ENCODE measurements at regions not wholly inside any gene's neighbourhood (a gene's known extent, or its start where the extent isn't known, plus 50 kb on each side); places are given as distances from the start of the nearest gene placed in this dataset.

DNA sequence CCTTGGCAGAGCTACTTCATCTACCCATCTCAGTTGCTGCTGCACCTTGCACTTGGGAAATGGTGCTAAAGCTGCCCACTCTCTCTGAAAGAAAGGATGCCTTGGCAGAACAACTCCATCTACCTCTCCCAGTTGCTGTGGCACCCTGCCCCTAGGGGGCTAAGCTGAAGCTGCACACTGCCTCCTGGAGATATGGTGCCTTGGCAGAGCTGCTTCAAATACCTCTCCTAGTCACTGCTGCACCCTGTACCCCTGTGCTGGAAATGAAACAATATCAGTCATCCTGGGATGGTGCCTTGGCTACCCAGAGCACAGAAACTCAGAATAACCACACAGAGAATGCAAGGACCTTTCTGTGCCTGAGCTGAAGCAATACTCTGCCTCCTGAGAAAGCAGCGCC, 615.8 kb downstream of the DIAPH3 start:
- H3K4me1 Mint-ChIP-seq: no peaks in the 10 kb centered on the region
- no peak overlapping the region for H3K4me3 Mint-ChIP-seq
- Histone ChIP-seq H3K27me3 (replicated peaks in 1 of 4; ENCODE audit: control extremely low read depth in 1 of 4, control insufficient read depth in 3 of 4, insufficient read depth in 4 of 4, low read length in 3 of 4) (no peaks in the 10 kb centered on the region), H3K4me1 (ENCODE audit: control insufficient read depth in 2 of 2, insufficient read depth in 2 of 2, low read length in 2 of 2) (no peaks in the 10 kb centered on the region), H4K20me1 (ENCODE audit: control insufficient read depth, insufficient read depth, low read length, poor library complexity, severe bottlenecking) (no peaks in the 10 kb centered on the region), H3K36me3 (replicated peaks in 1 of 2; ENCODE audit: control extremely low read depth in 1 of 2, control insufficient read depth in 1 of 2, extremely low read depth in 1 of 2, insufficient read depth in 2 of 2, low read length in 1 of 2) (no peaks in the 10 kb centered on the region), H2AFZ (ENCODE audit: insufficient read depth, low read depth, low read length, poor library complexity, severe bottlenecking) (no peak overlapping the region), H3K79me2 (ENCODE audit: control insufficient read depth, insufficient read depth, low read length) (no peaks in the 10 kb centered on the region), H3K4me2 (replicated peaks; ENCODE audit: low read depth, low read length, poor library complexity, severe bottlenecking) (no peak overlapping the region), H3K9me3 (ENCODE audit: control extremely low read depth in 1 of 3, control insufficient read depth in 2 of 3, insufficient read depth in 1 of 3, low read length in 2 of 3) (peaks cover 0 to 11% (median 0%) of the 10 kb centered on the region in 3 donors), H3K27ac (ENCODE audit: low read length in 2 of 2) (no peak overlapping the region), H3K4me3 (ENCODE audit: control extremely low read depth in 1 of 5, extremely low read depth in 1 of 5, insufficient read depth in 1 of 5, low read depth in 2 of 5, low read length in 4 of 5) (no peak overlapping the region), H3K9ac (ENCODE audit: low read length) (no peak overlapping the region)
- DNase-seq: no peak
- no peak overlapping the region for H3K27ac Mint-ChIP-seq
- TF ChIP-seq CTCF (IDR thresholded peaks at IDR 0.05) (no peak), EZH2 (IDR thresholded peaks at IDR 0.05; ENCODE audit: borderline replicate concordance, insufficient read depth, low read depth, low read length, poor library complexity, severe bottlenecking) (no peak)
- ChIA-PET POLR2A (no interaction called here), CTCF (no interaction called here)
- intact Hi-C loops (cut with micrococcal nuclease): no loop called here
- 100% methylated on average over 1 of the region's 1 CpG for WGBS (ENCODE audit: insufficient coverage)
- peaks cover 10% of the 10 kb centered on the region for H3K9me3 Mint-ChIP-seq (ENCODE audit: insufficient read depth)
- no peaks in the 10 kb centered on the region for H3K27me3 Mint-ChIP-seq
- no peak for ATAC-seq (ENCODE audit: low read depth)

DNA sequence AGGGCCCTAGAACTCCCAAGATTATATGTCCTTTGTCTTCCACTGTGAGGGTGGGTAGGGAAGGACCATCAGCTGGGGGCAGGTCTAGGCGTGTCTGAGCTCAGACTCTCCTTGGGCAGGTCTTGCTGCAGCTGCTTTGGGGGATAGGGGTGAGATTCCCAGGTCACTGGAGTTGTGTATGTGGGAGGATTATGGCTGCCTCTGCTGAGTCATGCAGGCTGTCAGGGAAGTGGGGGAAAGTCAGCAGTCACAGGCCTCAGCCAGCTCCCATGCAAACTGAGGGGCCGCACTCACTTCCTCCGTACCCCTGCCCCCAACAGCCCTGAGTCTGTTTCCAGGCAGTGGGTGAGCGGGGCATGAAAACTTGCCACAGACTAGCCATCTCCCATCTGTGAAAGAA, 600.8 kb downstream of the DIAPH3 start:
- Histone ChIP-seq H3K4me2 (replicated peaks; ENCODE audit: low read depth, low read length, poor library complexity, severe bottlenecking) (no peak overlapping the region), H2AFZ (ENCODE audit: insufficient read depth, low read depth, low read length, poor library complexity, severe bottlenecking) (no peak overlapping the region), H3K27me3 (replicated peaks in 1 of 4; ENCODE audit: control extremely low read depth in 1 of 4, control insufficient read depth in 3 of 4, insufficient read depth in 4 of 4, low read length in 3 of 4) (no peaks in the 10 kb centered on the region), H3K36me3 (replicated peaks in 1 of 2; ENCODE audit: control extremely low read depth in 1 of 2, control insufficient read depth in 1 of 2, extremely low read depth in 1 of 2, insufficient read depth in 2 of 2, low read length in 1 of 2) (no peaks in the 10 kb centered on the region), H4K20me1 (ENCODE audit: control insufficient read depth, insufficient read depth, low read length, poor library complexity, severe bottlenecking) (no peaks in the 10 kb centered on the region), H3K9ac (ENCODE audit: low read length) (no peak overlapping the region), H3K9me3 (ENCODE audit: control extremely low read depth in 1 of 3, control insufficient read depth in 2 of 3, insufficient read depth in 1 of 3, low read length in 2 of 3) (peaks cover 0 to 12% (median 0%) of the 10 kb centered on the region in 3 donors), H3K27ac (ENCODE audit: low read length in 2 of 2) (no peak overlapping the region), H3K4me3 (ENCODE audit: control extremely low read depth in 1 of 5, extremely low read depth in 1 of 5, insufficient read depth in 1 of 5, low read depth in 2 of 5, low read length in 4 of 5) (no peak overlapping the region), H3K4me1 (ENCODE audit: control insufficient read depth in 2 of 2, insufficient read depth in 2 of 2, low read length in 2 of 2) (no peaks in the 10 kb centered on the region), H3K79me2 (ENCODE audit: control insufficient read depth, insufficient read depth, low read length) (no peaks in the 10 kb centered on the region)
- no peak for ATAC-seq (ENCODE audit: low read depth)
- Mint-ChIP-seq H3K4me1 (no peaks in the 10 kb centered on the region), H3K9me3 (ENCODE audit: insufficient read depth) (peaks cover 7% of the 10 kb centered on the region), H3K27me3 (no peaks in the 10 kb centered on the region), H3K4me3 (no peak overlapping the region), H3K27ac (no peak overlapping the region)
- WGBS (ENCODE audit: insufficient coverage): 97% methylated on average over 4 of the region's 4 CpGs
- intact Hi-C loops (cut with micrococcal nuclease): no loop called here
- no peak for DNase-seq
- ChIA-PET CTCF (no interaction called here), POLR2A (no interaction called here)
- no peak for TF ChIP-seq CTCF (IDR thresholded peaks at IDR 0.05)
